AG04450 (cell line): ENCODE measurements at regions not wholly inside any gene's neighbourhood (a gene's known extent, or its start where the extent isn't known, plus 50 kb on each side); places are given as distances from the start of the nearest gene placed in this dataset.
A peak's percentile ranks its signal among the peaks of the same experiment; 100 is the strongest.

ENCODE experiments used
- CTCF ChIA-PET: fragments of 300-600, 350-600 bp; formaldehyde crosslinking; extraction: SDS; loops from one replicate; lab custom pipeline; 2022; ENCODE audit warnings: antibody characterized with exemption, inconsistent platforms; lab: Charles Lee
- POLR2A ChIA-PET: fragments of 350-600 bp; formaldehyde crosslinking; extraction: SDS; loops from one replicate; lab custom pipeline; 2021; ENCODE audit warnings: antibody characterized with exemption, inconsistent platforms; lab: Yijun Ruan, JAX
- DNase-seq: peaks from one replicate; pipeline ENCODE4 v3.0.0-alpha.2; 2011; ENCODE audit warnings: low read depth, low spot score
- H3K27ac ChIP-seq: one replicate; pipeline ENCODE4 v1.5.1; 2012; ENCODE audit warnings: low read depth, low read length, control low read depth
- H3K27me3 ChIP-seq: one replicate; pipeline ENCODE4 v1.6.0; 2012; ENCODE audit warnings: low read length; ENCODE audit not compliant: control insufficient read depth, insufficient read depth
- H3K4me3 ChIP-seq: 2 replicates; pipeline ENCODE4 v1.5.1; 2011; ENCODE audit warnings: mild to moderate bottlenecking, low read depth, low read length, control low read depth
- H3K9me3 ChIP-seq: 2 replicates; pipeline ENCODE4 v1.5.1; 2012; ENCODE audit warnings: low read length; ENCODE audit not compliant: control insufficient read depth, insufficient read depth
- CTCF ChIP-seq: IDR thresholded peaks from 2 replicates; pipeline ENCODE4 v1.5.1; 2011; ENCODE audit warnings: low read depth, low read length, control low read depth, inconsistent platforms

- H3K27ac ChIP-seq = peak overlapping the region; percentile 31
- TF ChIP-seq CTCF = no peak
- H3K4me3 ChIP-seq = no peak overlapping the region
- no peaks in the 10 kb centered on the region for H3K27me3 ChIP-seq
- ChIA-PET POLR2A (no interaction called here), CTCF (interaction anchor here (0.5 to 1.3 kb wide), 4 partner anchors 9 to 492 kb away, joined by 3 to 4 read pairs (median 3); no protein-coding TSS in a partner anchor)
- no peaks in the 10 kb centered on the region for H3K9me3 ChIP-seq
- no peak for DNase-seq
Measured at GRCh38 chr12:67450441-67450840, 181.3 kb downstream of the CAND1 start.

GRCh38 chr12:67451206-67451605 is 182.0 kb downstream of the CAND1 start:
- Histone ChIP-seq H3K4me3 (no peak overlapping the region), H3K9me3 (no peaks in the 10 kb centered on the region), H3K27me3 (no peaks in the 10 kb centered on the region), H3K27ac (no peak overlapping the region)
- CTCF ChIA-PET = interaction anchor here (0.5 to 0.8 kb wide), 3 partner anchors 95 to 96 kb away, joined by 3 to 7 read pairs (median 3); no protein-coding TSS in a partner anchor
- POLR2A ChIA-PET = no interaction called here
- no peak for TF ChIP-seq CTCF
- DNase-seq = no peak

- H3K27ac ChIP-seq = no peak overlapping the region
- TF ChIP-seq CTCF = no peak
- ChIA-PET CTCF (interaction anchor here (0.8 to 2.2 kb wide), 2 partner anchors 96 kb away, joined by 7 to 11 read pairs; no protein-coding TSS in a partner anchor), POLR2A (no interaction called here)
- H3K27me3 ChIP-seq = no peaks in the 10 kb centered on the region
- no peak for DNase-seq
- no peaks in the 10 kb centered on the region for H3K9me3 ChIP-seq
- H3K4me3 ChIP-seq = no peak overlapping the region
Measured at GRCh38 chr12:67452119-67452805, 183.1 kb downstream of the CAND1 start.

GRCh38 chr12:67453191-67453590 is 184.0 kb downstream of the CAND1 start:
- no peak for DNase-seq
- H3K4me3 ChIP-seq = no peak overlapping the region
- TF ChIP-seq CTCF = no peak
- ChIA-PET CTCF (interaction anchor here (1.1 to 2.2 kb wide), 3 partner anchors 11 to 97 kb away, joined by 5 to 11 read pairs (median 6); no protein-coding TSS in a partner anchor), POLR2A (no interaction called here)
- no peaks in the 10 kb centered on the region for H3K27me3 ChIP-seq
- no peaks in the 10 kb centered on the region for H3K9me3 ChIP-seq
- H3K27ac ChIP-seq = no peak overlapping the region

- Histone ChIP-seq H3K4me3 (no peak overlapping the region), H3K27me3 (no peaks in the 10 kb centered on the region), H3K9me3 (no peaks in the 10 kb centered on the region), H3K27ac (no peak overlapping the region)
- no peak for DNase-seq
- TF ChIP-seq CTCF = no peak
- ChIA-PET POLR2A (no interaction called here), CTCF (interaction anchor here (0.9 to 1.7 kb wide), 3 partner anchors 14 to 99 kb away, joined by 3 to 5 read pairs (median 4); no protein-coding TSS in a partner anchor)
Measured at GRCh38 chr12:67455236-67455635, 186.1 kb downstream of the CAND1 start.
